ENCODE measurements at regions not wholly inside any gene's neighbourhood (a gene's known extent, or its start where the extent isn't known, plus 50 kb on each side); places are given as distances from the start of the nearest gene placed in this dataset.

DNA sequence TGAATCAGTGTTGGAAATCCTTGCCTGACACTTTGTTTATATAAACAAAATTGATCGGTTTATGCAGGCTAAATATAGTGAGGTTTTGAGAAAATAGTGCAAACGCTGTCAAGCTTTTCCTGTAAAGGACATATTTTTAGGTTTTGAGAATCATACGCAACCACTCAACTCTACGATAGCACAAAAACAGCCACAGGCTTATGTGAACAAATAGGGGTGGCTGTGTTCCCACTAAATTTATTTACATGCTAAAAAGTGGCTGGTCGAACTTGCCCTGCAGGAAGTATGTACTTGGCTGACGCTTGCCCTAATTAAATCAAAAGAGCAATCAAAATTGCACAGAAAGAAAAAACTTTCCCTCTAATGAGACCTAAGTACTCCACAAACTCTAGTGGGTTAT is 234.7 kb upstream of the CACNA2D1 start:
- TF ChIP-seq, protein P1, sequence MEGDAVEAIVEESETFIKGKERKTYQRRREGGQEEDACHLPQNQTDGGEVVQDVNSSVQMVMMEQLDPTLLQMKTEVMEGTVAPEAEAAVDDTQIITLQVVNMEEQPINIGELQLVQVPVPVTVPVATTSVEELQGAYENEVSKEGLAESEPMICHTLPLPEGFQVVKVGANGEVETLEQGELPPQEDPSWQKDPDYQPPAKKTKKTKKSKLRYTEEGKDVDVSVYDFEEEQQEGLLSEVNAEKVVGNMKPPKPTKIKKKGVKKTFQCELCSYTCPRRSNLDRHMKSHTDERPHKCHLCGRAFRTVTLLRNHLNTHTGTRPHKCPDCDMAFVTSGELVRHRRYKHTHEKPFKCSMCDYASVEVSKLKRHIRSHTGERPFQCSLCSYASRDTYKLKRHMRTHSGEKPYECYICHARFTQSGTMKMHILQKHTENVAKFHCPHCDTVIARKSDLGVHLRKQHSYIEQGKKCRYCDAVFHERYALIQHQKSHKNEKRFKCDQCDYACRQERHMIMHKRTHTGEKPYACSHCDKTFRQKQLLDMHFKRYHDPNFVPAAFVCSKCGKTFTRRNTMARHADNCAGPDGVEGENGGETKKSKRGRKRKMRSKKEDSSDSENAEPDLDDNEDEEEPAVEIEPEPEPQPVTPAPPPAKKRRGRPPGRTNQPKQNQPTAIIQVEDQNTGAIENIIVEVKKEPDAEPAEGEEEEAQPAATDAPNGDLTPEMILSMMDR (IDR thresholded peaks at IDR 0.05; ENCODE audit: insufficient read depth, low read length, poor library complexity, severe bottlenecking), result no peak
- TF ChIP-seq EZH2phosphoT487 (conservative IDR thresholded peaks at IDR 0.05; ENCODE audit: low read length), result no peak
- Histone ChIP-seq H3K9me2 (replicated peaks; ENCODE audit: insufficient read depth, low read length) (no peaks in the 10 kb centered on the region), H3K4me3 (ENCODE audit: insufficient read depth, low read length, poor library complexity, severe bottlenecking) (no peak overlapping the region), H4K20me1 (ENCODE audit: low read depth, low read length) (no peaks in the 10 kb centered on the region), H2AFZ (ENCODE audit: low read depth, low read length, severe bottlenecking) (no peak overlapping the region), H3K27me3 (ENCODE audit: low read length) (no peaks in the 10 kb centered on the region), H3K36me3 (ENCODE audit: low read length) (no peaks in the 10 kb centered on the region), H3K27ac (ENCODE audit: low read depth, low read length) (no peak overlapping the region), H3K79me2 (ENCODE audit: insufficient read depth, low read length) (no peaks in the 10 kb centered on the region), H3K4me2 (ENCODE audit: low read depth, low read length, poor library complexity, severe bottlenecking) (no peak overlapping the region), H3F3A (ENCODE audit: insufficient read depth) (no peaks in the 10 kb centered on the region), H3K9ac (ENCODE audit: low read length) (no peak overlapping the region), H3K9me3 (ENCODE audit: insufficient read depth, low read length) (no peaks in the 10 kb centered on the region)

GRCh38 chr7:82677493-82677892 is 233.9 kb upstream of the CACNA2D1 start:
- H3K9ac ChIP-seq (ENCODE audit: low read length), result no peak overlapping the region
- H3K9me2 ChIP-seq (replicated peaks; ENCODE audit: insufficient read depth, low read length), result no peaks in the 10 kb centered on the region
- H4K20me1 ChIP-seq (ENCODE audit: low read depth, low read length), result no peaks in the 10 kb centered on the region
- no peak overlapping the region for H3K4me2 ChIP-seq (ENCODE audit: low read depth, low read length, poor library complexity, severe bottlenecking)
- H2AFZ ChIP-seq (ENCODE audit: low read depth, low read length, severe bottlenecking), result no peak overlapping the region
- TF ChIP-seq, protein P1 (IDR thresholded peaks at IDR 0.05; ENCODE audit: insufficient read depth, low read length, poor library complexity, severe bottlenecking), result no peak
- no peak for TF ChIP-seq EZH2phosphoT487 (conservative IDR thresholded peaks at IDR 0.05; ENCODE audit: low read length)
- no peaks in the 10 kb centered on the region for H3K9me3 ChIP-seq (ENCODE audit: insufficient read depth, low read length)
- H3K27me3 ChIP-seq (ENCODE audit: low read length), result no peaks in the 10 kb centered on the region
- H3K4me3 ChIP-seq (ENCODE audit: insufficient read depth, low read length, poor library complexity, severe bottlenecking), result no peak overlapping the region
- H3K27ac ChIP-seq (ENCODE audit: low read depth, low read length), result no peak overlapping the region
- H3F3A ChIP-seq (ENCODE audit: insufficient read depth), result no peaks in the 10 kb centered on the region
- H3K79me2 ChIP-seq (ENCODE audit: insufficient read depth, low read length), result no peaks in the 10 kb centered on the region
- H3K36me3 ChIP-seq (ENCODE audit: low read length), result no peaks in the 10 kb centered on the region

DNA sequence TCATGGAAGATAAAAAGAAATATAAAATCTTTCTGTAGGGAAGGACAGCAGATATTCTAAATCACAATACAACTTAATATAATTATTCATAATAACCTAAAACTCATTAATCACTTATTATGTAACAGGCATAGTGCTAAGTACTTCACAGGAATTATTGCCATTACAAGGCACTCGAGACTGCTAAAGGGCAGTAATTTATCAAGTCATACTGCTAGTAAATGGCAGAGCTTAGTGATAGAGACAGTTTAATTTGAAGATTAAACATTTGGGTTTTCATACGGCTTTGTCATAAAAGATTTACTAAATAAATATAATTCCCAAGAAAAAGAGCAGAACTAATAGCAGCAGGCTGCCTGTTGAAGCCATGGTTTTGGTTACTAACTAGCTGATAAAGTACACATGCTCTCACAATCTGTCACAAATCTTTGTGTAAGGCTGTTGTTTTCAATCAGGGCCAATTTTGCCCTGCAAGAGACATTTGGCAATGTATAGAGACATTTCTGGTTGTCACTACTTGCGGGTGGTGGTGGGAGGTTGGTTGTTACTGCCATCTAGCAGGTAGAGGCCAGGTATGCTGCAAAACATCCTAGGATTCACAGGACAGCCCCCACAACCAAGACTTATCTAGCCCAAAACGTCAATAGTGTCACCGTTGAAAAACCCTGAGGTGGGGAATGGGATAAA is 233.3 kb upstream of the CACNA2D1 start:
- Histone ChIP-seq H4K20me1 (ENCODE audit: low read depth, low read length) (no peaks in the 10 kb centered on the region), H3K36me3 (ENCODE audit: low read length) (no peaks in the 10 kb centered on the region), H3K27me3 (ENCODE audit: low read length) (no peaks in the 10 kb centered on the region), H3K4me2 (ENCODE audit: low read depth, low read length, poor library complexity, severe bottlenecking) (no peak overlapping the region), H3K4me3 (ENCODE audit: insufficient read depth, low read length, poor library complexity, severe bottlenecking) (no peak overlapping the region), H2AFZ (ENCODE audit: low read depth, low read length, severe bottlenecking) (no peak overlapping the region), H3K9me2 (replicated peaks; ENCODE audit: insufficient read depth, low read length) (no peaks in the 10 kb centered on the region), H3K79me2 (ENCODE audit: insufficient read depth, low read length) (no peaks in the 10 kb centered on the region), H3K9me3 (ENCODE audit: insufficient read depth, low read length) (no peaks in the 10 kb centered on the region), H3K27ac (ENCODE audit: low read depth, low read length) (no peak overlapping the region), H3F3A (ENCODE audit: insufficient read depth) (no peaks in the 10 kb centered on the region), H3K9ac (ENCODE audit: low read length) (no peak overlapping the region)
- TF ChIP-seq, protein P1 (IDR thresholded peaks at IDR 0.05; ENCODE audit: insufficient read depth, low read length, poor library complexity, severe bottlenecking), result no peak
- no peak for TF ChIP-seq EZH2phosphoT487 (conservative IDR thresholded peaks at IDR 0.05; ENCODE audit: low read length)
